SH-SY5Y (cell line): ENCODE measurements at regions not wholly inside any gene's neighbourhood (a gene's known extent, or its start where the extent isn't known, plus 50 kb on each side); places are given as distances from the start of the nearest gene placed in this dataset.

Source experiments
- GATA2 ChIP-seq: IDR thresholded peaks from 2 replicates; pipeline ENCODE4 v1.6.1; 2011; ENCODE audit warnings: mild to moderate bottlenecking, low read depth, low read length
- GATA3 ChIP-seq: IDR thresholded peaks from 2 replicates; pipeline ENCODE4 v1.6.1; 2011; ENCODE audit warnings: low read depth, mild to moderate bottlenecking, low read length, moderate library complexity

- TF ChIP-seq GATA2 (no peak), GATA3 (no peak)
Observed at GRCh38 chr16:64469351-64469750, 652.5 kb downstream of the CDH11 start.
